ENCODE measurements at regions not wholly inside any gene's neighbourhood (a gene's known extent, or its start where the extent isn't known, plus 50 kb on each side); places are given as distances from the start of the nearest gene placed in this dataset.

DNA sequence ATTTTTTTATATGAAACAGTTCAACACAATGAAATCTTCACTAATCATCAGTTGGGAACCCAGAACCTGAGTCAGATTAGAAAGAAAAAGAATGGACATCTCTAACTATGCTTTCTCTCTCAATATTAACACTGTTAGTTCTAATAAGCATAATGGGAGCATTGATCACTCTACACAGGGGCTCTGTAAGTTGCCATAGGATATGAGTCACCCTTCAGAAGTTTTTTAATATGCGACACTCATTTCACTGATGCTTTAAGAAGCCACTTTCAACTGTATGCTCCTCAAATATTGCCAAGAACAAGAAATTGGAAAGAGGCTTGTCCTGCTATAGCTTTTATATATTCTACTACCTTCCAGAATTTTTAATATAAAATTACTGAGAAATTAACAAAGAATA lies 187.0 kb downstream of the AASDH start:
- DNase-seq: no peak

DNA sequence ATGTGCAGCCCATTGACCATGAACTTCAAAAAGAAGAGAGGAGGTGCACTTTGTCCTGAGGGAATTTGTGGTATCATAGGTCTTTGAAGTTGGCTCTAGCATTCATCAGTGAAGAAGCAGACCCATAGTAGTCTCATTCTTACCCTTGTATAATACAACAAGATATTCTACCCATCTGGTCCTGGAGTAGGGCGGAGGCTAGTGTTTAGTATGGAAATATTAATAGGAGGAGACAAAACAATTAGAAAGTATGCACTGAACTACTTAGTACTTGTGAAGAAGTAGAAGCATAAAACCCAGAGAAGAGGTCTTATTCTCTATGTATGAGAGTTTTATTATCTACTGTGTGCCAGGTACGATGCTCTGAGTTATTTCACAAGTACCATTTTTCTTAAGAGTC lies 189.0 kb downstream of the AASDH start:
- no peak for DNase-seq

DNA sequence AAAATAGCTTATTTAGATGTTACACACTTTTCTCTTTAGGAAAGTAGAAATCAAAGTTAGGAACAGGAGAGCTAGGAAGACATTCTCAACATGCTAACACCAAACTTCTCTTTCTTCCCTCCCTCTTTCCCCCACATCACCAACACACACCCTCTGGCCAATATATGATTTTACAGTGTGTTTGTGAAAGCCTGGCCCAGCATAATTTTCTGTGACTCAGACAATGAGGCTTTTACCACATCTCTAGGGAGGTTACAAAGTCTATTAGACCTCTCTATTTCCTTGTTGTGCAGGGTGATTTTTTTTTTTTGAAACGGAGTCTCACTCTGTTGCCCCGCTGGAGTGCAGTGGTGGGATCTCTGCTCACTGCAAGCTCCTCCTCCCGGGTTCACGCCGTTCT lies 189.9 kb downstream of the AASDH start:
- DNase-seq: no peak

DNA sequence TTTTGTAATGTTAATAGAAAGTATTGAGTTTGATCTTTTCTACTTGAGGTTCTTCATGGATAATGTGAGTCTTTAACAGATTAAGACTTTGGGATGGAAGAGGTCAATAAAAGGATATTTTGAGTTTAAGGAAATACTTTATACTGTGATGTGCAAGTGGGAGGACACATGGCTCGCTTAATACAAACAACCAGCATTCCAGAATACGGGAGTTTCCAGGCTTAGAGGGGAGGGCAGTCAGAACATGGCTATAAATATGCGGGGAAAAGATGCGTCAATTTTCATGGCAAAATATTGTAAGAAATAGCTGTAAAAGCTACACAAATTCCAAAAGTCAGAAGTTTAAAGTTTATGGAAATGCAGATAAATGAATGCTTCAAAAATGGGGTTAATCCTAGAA lies 192.3 kb downstream of the AASDH start:
- no peak for DNase-seq

DNA sequence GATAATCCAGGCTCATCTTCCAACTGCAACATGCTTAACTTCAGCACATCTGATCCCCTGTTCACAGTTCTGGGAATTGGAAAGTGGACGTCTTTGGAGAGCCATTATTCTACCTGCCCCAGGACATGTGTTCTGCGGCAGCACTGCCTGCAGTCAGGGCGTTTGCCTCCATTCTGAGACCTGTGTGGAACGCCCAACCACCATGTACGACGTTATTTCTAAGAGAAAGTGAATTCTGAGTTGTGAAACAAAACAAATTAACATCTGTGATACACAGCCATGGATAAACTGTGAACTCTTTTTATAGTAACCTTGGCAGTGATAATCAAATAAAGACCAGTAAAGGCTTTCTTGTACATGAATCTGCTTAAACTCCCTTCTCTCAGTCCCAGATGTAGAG lies 195.8 kb downstream of the AASDH start:
- DNase-seq: no peak

DNA sequence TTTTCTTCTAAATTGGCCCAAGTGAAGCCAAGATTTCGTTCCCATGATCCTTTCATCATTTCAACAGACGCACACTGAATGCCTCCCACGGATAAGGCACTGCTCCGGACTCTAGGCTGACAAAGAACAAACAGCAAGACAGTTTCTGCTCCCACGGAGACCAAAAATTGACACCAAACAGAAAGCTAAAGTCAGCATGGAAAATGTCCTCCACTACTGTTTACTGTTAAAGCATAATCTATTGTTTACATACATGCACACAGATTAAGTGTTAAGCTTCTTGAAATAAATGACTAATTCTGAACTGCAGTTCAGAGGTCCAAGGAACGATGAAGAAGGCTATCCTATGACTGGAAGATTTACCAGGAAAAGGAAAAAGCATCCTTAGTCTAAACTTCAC lies 199.6 kb downstream of the AASDH start:
- DNase-seq: no peak

DNA sequence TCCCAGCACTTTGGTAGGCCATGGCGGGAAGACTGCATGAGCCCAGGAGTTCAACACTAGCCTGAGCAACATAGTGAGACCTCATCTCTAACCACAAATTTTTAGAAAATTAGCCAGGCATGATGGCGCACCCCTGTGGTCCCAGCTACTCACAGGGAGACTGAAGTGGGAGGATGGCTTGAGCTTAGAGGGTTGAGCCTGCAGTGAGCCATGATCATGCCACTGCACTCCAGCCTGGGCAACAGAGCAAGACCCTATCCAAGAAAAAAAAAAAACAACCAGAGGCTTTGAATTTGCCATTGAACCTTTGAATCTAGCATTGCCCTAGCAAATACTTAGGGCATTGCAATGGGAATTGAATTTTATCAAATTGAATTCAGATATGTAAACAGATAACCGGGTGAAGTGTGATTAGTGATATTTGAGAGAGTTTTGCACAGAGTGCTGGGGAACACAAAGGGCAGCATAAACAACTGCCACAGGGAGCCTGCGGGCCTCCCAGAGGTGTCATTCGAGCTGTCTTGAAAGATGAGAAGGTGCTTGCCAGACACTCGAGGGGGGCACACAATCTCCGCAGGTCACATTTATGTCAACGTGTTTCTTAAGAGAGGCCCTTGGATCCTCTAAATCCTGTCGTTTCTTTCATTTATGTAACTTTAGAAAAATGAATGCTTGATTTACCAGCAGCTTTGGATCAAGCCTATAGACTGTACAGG lies 200.3 kb downstream of the AASDH start:
- DNase-seq: no peak

DNA sequence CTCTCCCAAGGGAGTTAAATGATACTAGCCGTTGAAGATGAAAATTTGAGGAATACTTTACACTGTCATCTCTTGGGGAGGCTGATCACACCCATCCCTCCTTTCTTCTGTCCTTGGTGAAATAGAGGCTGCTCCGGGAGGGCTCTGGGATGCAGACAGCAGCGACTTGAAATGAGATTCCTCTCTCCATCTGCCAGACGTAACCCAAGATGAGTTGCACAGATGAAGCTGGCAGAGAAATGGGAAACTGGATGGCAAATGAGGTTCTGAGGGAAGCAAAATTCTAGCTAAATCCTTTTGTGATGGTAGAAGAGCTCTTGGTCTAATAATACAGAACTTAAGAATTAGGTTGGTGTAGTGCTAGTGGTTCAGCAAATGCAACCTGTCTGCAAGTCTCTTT lies 201.4 kb downstream of the AASDH start:
- no peak for DNase-seq

DNA sequence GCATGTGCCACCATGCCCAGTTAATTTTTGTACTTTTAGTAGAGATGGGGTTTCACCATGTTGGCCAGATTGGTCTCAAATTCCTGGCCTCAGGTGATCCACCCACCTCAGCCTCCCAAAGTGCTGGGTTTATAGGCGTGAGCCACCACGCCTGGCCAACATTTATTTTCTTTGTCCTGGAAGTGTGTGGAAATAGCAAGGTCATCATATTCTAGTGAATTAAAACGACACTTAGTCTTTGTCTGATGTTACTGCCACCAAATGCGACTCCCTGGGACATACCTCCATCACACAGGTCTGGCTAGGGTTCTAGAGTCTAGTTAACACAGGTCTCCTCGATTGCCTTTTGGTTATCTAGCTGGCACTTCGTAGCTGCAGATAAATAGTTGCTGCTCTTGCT lies 203.1 kb downstream of the AASDH start:
- no peak for DNase-seq

DNA sequence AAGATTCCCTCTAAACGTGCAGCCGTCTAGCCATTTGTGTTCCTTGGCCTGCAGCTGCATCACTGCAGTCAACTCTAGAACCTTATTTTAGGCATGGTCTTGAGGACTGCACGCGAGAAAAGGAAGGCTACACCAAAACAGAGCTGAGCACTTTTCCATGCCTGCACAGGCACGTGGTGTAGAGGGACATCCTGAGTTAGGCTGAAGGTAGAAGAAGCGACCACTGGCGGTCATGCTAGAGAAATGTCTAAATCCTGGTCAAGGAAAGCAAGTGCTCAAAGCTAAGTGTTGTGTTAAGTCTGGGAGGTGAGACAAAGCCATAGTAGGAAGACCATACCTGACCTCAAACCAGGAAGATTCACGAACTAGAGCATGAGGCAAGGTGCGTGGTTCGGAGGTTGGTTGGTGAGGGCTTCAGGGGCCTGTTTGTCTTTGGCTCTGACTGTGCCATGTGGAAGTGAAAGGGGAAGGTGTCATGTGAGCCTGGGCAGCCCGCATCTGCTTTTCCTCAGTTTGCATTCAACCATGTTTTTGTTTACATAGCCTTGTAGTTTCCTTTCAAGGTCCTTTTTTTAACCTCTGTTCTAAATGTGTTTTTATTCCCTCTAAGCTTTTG lies 203.8 kb downstream of the AASDH start:
- DNase-seq: no peak

DNA sequence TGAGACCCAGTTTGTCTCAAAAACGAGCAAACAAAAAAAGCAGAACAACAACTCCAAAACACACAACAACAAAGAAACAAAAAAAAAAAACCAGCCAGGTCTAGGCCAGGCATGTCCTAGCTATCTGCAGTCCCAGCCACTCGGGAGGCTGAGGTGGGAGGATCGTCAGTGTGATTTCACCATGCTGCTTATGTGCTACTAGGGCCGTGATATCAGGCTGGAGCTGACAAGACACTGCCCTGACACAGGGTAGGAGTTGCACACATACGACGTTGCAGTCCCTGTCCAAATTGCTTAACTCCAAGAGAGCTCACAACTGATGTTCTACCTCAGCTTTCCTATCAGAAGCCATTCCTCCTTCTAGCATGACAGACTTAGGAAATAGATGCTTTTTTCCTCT lies 204.9 kb downstream of the AASDH start:
- no peak for DNase-seq

DNA sequence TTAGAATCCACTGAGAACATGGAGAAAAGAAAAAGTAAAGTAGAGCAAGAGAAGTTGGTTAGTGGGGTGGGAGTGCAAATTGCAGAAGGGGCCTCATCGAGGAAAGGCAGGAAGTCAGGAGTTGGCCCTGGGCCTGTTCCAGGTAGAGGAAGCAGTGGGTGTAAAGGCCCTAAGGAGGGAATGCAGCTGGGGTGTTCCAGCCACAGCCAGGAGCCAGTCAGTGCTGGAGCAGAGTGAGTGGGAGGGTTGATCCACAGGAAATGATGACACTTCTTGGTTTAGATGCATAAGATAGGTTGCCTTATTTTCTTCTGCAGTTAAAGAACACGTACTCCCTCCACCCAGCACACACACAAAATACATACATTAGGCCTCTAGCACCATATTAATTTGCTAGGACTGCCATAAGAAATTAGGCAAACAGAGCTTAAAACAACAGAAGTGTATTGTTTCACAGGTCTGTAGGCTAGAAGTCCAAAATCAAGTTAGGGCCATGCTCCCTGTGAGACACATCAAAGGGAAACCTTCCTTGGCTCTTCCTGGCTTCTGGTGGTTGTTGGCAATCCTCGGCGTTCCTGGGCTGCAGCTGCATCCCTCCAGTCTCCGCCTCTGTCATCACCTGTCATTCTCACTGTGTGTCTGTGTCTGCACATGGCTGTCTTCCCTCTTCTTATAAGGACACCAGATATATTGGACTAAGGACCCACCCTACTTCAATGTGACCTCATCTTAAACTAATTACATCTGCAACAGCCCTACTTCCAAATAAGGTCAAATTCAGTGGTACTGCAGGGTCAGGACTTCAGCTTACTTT lies 205.9 kb downstream of the AASDH start:
- DNase-seq: no peak

DNA sequence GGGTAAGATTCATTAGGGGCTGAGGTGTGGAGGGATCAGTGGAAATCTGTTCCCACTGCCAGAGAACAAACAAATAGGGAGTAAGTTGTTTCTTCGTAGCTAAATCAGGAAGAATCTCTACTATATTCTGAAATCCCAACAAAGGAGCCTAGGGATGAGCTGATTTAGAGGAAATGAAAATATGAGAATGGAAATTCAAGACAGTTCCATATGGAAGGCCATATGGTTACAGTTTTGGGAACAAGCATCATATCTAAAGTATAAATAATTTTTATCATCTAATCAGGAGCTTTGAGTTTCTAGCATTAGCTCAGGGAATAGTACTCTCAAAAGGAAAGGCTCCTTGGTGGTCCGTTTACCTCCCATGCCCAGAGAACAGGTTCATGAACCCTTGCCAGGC lies 218.2 kb downstream of the AASDH start:
- no peak for DNase-seq

DNA sequence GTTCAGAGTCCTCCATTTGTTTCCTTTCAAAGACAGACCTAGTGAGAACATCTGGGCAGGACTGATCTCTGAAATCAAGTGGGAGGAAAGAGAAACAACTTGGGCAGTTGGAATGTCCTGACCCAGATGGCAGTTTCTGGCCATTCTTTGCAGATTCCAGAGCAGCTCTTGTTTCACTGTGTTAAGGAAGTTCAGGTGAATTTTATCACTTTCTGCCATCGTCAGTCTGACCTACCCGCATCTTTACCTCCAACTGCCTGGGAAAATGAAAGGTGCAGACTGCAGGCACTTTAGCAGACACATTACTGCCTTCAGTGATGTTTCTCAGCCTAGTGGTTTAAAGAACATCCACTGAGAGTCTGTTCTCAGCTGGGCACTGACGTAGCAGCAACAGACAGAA lies 216.2 kb downstream of the CEP135 start:
- no peak for DNase-seq

DNA sequence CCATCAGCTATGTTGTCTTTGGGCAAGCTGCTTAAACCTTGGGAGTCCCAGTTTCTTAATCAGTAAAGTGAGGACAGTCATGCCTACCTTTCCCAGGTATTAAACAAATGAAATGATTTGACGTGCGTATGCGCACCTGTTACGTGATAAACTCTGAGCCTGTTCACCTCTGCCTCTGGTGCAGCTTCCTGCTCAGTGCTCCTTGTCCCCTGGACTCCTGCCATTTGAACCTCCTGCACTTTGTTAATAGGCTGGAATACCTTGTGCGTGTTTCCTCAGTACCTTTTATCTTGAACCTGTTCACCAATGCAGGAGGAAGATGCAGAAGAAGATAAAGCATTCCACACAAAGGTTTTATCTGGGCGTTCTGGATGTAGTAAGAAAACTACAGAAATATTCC lies 211.9 kb downstream of the CEP135 start:
- no peak for DNase-seq

DNA sequence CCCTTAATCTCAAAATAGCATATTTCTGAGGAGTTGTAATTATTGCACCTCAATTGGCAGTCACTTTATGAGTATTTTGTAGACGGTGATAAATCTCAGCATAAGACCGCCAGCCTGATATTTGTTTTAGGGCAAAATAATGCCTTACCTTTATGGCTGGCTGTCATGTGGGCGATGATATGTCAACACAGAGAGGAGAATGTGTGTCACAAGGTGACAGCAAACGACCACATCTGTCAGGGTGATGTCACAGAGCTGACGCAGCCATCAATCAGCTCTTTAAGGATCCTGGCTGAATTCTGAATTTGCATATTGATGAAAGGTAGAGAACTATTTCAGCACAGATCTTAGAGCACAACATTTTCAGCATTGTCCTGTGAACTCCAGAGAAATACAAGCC lies 209.7 kb downstream of the CEP135 start:
- DNase-seq: no peak

DNA sequence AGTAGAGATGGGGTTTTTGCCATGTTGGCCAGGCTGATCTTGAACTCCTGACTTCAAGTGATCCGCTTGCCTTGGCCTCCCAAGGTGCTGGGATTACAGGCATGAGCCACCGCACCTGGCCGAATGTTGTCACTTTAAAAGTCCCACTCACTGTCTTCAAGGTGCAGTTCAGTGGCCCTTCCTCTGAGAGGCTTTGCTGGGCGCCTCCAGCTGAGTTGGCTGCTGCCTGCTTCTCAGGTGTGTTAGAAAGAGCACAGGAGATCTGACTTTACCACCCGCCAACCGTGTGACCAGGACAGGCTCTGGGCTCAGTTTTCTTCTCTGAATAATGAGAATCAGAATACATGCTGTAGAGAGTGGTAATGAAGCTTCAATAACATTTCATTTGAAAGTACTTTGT lies 207.4 kb downstream of the CEP135 start:
- no peak for DNase-seq

DNA sequence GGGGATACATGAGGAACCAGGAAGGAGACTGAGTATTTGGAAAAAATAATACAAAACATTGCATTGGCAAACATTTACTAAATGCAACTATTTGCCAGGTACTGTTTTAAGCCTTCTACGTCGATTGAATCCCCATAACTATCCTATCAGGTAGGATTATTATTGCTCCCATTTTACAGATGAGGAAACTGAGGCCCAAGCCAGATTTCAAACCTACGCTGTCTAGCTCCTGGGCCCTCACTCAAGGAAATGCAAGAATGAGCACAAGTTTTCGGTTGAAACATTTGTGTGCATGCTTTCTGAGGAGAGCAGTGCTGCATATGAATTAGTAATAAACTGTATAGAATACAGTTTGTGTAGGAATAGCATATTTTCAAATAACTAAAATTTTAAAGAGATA lies 206.7 kb downstream of the CEP135 start:
- no peak for DNase-seq

DNA sequence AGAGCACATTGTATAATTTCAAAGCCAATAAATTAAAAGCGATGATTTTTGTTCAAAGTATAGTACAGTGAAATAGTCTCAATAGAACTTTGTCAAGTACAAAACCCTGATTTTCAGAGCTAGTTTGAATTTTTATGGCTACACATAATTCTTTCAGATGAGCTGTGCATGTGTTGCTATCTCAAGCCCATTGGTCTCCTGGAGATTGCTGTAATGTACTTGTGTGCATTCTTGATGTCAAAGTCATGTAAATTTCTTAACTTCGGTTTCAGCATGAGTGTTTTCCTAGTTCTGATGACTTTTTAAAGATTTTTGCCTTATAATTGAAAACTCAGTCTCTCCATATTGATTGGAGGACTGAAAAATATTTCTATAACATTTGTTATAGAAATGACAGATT lies 200.8 kb downstream of the CEP135 start:
- DNase-seq: no peak

DNA sequence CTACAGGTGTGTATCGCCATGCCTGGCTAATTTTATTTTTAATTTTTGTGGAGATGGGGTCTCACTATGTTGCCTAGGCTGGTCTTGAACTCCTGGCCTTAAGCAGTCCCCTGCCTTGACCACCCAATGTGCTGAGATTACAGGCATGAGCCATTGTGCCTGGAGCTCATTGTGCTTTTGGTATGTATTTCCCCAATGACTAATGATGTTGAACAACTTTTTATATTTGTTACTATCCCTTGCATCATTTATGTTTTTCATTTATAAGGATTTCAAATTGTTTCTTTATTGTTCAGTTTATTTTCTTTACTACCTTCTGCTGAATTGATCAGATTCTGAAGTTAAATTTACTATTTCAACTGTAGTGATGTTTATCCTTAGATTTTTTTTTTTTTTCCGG lies 199.7 kb downstream of the CEP135 start:
- DNase-seq: no peak

DNA sequence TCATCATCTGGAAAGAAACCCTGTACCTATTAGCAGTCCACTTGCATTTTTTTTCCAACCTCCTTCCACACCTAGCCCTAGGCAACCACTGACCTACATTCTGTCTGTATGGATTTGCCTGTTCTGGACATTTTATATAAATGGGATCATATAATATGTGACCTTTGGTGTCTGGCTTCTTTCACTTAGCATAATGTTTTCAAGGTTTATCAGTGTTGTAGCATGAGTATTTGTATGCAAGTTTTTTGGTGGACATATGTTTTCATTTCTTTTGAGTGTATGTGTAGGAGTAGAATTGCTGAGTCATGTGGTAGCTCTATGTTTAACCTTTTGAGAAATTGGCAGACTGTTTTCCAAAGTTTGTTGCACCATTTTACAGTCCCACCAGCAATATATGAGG lies 198.6 kb downstream of the CEP135 start:
- DNase-seq: no peak

DNA sequence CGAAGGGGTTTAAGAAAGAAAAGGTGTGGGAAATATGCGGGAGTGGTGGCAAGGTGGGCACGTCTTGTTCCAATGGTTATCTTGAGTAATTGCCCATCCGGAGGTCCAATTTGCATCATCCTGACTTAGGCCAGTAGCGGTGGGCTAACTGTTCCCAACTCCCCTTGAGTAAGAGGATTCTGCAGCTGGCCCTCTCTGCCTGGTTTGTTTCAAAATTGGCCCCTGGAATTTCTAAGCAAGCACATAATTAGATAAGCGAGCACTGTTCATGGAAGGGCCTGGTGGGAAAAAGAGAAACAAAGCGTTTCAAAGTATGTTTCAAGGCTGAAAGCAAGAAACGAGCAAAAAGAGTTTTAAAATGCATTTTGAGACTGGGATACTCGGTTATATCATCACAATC lies 198.2 kb downstream of the CEP135 start:
- no peak for DNase-seq

DNA sequence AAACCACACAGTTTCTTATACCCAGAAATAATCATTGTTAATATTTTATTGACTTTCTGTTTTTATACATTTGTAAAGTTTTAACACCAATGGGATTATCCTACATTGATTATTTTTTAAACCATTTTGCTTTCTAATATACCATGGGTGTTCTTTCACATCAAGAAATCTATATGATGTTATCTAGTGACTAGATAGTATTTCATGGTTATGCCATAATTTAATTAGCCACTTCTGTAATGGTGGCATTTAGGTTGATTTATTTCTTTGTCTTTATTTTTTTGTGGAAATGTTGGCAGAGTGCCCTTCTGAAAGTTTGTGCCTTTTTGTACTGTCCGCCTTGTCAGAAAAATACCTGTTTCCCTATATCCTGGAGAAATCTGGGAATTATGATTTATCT lies 193.3 kb downstream of the CEP135 start:
- no peak for DNase-seq

DNA sequence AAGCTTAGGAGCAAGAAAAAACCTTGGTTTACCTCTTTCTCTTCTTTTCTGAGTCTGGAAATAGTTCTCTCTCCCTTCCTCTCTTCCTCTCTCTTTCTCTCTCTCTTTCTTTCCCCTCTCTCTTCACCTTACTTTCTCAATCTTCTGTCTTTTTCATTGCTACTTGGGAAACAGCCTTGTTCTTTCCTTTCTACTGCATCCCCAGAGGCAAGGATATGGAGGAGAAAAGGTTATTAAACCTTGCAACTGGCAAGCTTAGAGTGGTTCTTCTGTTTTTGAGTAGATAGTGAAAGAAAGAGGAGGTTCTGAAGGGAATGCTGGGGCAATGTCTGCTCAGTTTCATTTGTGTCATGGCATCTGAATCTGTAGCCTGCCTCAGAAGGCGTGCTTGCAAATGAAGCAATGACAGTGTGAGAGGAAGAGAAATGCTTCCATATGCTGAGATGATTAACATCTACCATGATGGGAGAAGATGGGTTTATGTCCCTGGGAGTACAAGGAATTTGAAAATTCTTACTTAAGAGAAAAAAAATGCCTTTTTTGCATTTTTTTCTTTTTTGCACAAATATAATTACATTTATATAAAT lies 190.6 kb downstream of the CEP135 start:
- DNase-seq: no peak

All from CD4-positive, alpha-beta T cell treated with Interleukin-21 for 1 hour (primary cell).